GM12875 (cell line): ENCODE measurements at regions not wholly inside any gene's neighbourhood (a gene's known extent, or its start where the extent isn't known, plus 50 kb on each side); places are given as distances from the start of the nearest gene placed in this dataset.
"Not testable (repeated sequence)": the region's sequence is repeated elsewhere in the genome, so short reads cannot be mapped to it uniquely, and the experiment has no call there.

Experiments
- H3K4me3 ChIP-seq: one replicate; pipeline ENCODE4 v1.5.1; 2011; ENCODE audit warnings: low read depth, low read length, control low read depth
- TF ChIP-seq, protein P1 (sequence below): IDR thresholded peaks from 2 replicates; pipeline ENCODE4 v1.5.1; 2011; ENCODE audit warnings: low read depth, mild to moderate bottlenecking, control low read depth, inconsistent platforms, low read length, moderate library complexity, borderline replicate concordance; ENCODE audit not compliant: insufficient read depth

DNA sequence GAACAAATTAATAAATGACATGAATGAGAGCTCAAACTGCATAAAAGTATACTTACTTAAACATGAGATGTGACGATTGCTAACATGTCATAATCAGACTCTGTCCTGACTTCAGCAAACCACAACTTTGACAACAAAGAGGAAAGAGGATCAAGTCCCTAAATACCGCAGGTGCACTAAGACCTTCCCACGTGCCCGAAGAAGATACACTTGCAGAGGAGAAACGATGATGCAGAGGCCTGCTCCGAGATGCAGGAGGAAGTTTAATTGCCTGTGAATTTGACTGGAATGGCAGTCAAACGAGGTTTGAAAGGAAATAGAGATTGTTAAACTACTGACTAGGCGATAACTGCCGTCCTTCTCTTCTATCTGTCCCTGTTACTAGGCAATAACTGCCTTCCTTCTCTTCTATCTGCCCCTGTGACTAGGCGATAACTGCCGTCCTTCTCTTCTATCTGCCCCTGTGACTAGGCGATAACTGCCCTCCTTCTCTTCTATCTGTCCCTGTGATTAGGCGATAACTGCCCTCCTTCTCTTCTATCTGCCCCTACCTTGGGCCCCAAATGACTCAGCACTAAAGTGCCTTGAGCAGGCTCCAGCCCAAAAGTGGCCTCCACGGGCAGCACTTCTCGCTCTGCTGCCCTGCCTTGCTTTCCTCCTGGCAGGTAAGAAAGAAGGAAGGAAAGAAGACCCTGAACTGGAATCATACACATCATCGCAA is 2226.0 kb upstream of the DEFB115 start:
- H3K4me3 ChIP-seq: not testable (repeated sequence)

DNA sequence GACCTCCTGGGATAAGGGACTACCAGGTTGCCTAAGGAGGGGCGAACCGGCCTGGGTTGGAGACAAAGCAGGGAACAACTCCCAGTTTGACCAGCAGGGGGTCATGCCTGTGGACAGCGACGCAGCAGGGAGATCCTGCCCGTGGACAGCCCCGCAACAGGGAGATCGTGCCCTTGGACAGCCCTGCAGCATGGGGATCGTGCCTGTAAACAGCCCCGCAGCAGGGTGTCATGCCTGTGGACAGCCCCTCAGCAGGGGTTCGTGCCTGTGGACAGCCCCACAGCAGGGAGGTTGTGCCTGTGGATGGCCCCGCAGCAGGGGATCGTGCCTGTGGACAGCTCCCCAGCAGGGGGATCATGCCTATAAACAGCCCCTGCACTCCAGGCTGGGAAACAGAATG is 2213.2 kb upstream of the DEFB115 start:
- H3K4me3 ChIP-seq: not testable (repeated sequence)

DNA sequence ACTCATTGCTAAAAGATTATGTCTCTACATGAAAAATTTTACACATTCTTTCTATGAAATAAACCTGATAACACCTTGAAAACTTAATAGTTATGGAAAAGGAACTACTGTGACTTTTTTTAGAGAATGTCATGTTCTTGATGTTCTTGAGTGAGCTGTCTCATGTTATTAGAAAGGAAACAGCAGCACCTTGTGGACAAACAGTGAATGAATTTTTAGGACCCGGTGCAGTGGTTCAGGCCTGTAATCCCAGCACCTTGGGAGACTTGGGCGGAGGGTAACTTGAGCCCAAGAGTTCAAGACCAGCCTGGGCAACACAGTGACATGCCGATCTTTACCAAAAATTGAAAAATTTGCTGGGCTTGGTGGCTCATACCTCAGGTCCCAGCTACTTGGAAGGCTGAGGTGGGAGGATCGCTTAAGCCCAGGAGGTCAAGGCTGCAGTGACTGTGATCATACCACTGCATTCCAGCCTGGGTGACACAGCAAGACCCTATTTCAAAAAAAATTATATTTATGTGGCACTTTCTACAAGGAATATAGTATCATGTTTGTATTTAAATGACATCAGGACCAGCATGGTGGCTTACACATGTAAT is 2207.4 kb upstream of the DEFB115 start:
- H3K4me3 ChIP-seq: not testable (repeated sequence)
- TF ChIP-seq, protein P1, sequence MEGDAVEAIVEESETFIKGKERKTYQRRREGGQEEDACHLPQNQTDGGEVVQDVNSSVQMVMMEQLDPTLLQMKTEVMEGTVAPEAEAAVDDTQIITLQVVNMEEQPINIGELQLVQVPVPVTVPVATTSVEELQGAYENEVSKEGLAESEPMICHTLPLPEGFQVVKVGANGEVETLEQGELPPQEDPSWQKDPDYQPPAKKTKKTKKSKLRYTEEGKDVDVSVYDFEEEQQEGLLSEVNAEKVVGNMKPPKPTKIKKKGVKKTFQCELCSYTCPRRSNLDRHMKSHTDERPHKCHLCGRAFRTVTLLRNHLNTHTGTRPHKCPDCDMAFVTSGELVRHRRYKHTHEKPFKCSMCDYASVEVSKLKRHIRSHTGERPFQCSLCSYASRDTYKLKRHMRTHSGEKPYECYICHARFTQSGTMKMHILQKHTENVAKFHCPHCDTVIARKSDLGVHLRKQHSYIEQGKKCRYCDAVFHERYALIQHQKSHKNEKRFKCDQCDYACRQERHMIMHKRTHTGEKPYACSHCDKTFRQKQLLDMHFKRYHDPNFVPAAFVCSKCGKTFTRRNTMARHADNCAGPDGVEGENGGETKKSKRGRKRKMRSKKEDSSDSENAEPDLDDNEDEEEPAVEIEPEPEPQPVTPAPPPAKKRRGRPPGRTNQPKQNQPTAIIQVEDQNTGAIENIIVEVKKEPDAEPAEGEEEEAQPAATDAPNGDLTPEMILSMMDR: 0 out of 2 replicates have a peak, but pooled peaks have one; percentile 15

DNA sequence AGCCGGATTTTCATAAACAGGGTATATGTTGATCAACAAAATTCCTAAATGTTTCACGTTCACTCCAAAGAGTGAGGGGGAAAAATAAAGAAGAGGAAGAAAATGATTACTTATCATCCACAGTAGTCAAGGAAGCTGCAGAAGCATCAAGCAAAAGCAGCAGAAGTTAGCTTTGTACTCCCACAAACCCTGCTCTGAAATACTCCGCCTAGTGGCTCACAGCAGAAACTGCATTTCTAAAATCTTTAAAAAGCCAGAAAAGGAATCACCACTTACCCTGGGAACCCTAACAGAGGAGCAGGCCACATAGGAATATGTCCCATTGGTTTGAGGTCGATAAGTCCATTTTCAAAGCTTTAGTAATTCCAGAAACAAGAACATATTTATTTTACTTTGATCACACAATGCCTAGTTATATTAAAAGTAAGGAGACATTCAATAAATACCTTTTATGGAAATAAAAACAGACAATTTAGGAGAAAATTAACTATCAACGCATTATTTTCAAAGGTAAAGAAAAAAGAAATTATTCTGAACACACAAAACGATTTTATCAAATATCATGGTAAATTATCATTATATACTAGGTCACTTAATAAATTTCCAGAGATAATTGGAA is 2199.5 kb upstream of the DEFB115 start:
- TF ChIP-seq, protein P1: peak; percentile 57; the same call in 1 of the 2 replicates

DNA sequence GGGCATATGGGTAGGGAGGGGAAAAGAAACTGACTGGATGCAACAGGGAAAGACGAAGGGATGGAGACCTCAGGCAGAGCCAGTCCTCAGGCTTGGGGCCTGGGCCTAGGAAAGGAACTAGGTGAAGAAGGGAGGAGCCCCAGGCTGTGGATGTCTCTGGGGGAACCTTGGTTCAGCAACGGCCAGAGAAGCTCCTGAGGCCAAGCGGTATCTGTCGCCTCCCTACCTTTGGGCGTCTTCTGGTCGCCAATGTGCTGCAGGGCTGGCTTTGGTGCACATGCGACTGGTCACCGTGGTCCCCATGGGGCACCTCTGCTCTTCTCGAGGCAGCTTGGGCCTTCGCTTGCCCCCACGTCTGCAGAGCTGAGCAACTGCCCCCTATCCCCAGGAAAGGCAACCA is 2195.0 kb upstream of the DEFB115 start:
- not testable (repeated sequence) for H3K4me3 ChIP-seq

More for the DNA sequence above, 2199.5 kb upstream of the DEFB115 start:
- H3K4me3 ChIP-seq: not testable (repeated sequence)

DNA sequence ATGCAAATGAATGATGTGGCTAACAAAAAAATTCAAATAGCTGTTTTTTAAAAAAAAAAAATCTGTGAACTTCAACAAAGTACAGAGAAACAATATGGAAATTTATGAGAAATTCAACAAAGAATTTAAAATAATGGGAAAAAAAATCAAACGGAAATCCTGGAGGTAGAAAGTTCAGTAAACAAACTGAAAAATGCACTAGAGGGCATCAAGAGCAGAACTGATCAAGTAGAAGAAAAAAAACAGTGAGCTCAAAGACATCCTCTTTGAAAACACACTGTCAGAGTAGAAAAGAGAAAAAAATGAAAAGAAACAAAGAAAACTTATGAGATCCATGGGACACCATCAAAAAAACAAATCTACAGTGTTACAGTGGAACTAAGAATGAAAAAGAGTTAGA is 2191.1 kb upstream of the DEFB115 start:
- H3K4me3 ChIP-seq: not testable (repeated sequence)

DNA sequence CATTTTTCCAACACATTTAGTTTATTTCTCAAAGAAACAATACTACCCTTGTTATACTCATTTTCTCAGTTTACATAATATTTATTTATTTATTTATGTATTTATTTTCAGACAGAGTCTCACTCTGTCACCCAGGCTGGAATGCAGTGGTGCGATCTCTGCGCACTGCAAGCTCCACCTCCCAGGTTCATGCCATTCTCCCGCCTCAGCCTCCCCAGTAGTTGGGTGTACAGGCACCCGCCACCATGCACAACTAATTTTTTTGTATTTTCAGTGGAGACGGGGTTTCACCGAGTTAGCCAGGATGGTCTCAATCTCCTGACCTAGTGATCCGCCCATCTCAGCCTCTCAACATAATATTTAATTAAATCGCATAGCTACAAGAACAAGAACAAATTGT is 2183.8 kb upstream of the DEFB115 start:
- not testable (repeated sequence) for H3K4me3 ChIP-seq

DNA sequence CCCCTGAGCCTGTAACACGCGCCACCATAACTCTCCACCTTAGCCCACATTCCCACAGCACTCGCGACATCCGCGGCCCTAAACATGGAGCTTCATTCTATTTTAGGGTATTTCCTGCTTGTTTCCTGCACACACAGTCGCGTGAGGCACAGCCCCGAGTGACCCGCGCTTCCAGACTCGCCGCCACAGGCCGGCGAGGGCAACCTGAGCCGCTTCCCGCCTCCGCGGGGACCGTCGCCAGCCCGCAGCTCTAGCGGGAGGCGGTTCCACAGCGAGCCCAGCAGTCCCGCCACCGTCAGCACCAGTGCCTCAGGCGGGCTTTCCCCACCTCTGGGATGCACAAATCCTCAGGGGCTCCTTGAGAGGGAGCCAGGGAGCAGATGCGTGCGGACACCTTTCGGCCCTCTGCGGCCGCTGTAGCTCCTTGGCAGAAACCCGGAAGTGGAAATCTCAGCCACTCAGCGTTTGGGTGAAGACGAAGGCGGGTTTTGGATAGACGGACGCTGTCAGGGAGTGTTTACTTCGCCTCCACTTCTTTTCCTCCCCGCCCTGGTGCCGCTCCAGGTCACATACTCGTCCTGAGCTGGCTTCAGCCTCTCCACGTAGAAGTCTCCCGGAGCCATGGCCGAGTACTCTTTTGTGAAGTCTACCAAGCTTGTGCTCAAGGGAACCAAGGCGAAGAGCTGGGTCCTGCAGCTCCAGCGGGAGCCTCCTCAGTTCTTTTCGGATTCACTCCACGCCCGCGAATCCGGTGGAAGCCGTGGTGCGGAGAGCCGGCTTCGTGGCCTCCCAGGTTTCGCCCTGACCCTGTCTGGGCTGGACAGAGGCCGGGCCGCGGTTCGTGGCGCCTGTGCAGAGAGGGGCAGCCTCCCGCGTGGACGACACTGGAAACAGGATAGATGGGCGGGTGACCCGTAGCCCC is 2177.4 kb upstream of the DEFB115 start:
- peak overlapping the region; percentile 46 for H3K4me3 ChIP-seq
- TF ChIP-seq, protein P1: no peak

DNA sequence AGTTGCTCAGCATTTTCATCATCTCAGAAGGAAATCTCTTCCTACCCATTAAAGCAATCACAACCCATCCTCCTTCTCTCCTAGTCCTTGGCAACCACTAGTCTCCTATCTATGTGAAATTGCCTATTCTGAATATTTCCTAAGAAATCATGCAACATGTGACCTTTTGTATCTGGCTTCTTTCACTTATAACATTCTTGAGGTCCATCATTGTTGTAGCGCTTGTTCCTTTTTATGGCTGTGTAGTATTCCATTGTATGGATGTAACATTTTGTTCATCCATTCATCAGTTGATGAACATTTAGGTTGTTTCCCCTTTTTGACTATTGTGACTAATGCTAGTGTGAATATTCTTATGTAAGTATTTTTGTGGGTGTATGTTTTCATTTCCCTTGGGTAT is 2175.8 kb upstream of the DEFB115 start:
- H3K4me3 ChIP-seq: not testable (repeated sequence)

DNA sequence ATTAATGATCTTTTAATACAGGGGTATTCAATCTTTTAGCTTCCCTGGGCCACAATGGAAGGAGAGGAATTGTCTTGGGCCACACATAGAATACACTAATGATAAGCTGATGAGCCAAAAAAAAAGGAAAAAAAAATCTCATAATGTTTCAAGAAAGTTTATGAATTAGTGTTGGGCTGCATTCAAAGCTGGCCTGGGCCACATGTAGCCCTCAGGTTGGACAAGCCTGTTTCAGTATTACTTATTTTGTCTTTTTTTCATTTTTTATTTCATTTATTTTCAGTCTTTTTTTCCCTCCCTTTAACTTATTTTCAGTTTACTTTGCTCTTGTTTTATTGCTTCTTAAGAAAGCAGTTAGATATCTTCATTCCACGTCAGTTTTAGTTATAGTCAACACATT is 2171.8 kb upstream of the DEFB115 start:
- TF ChIP-seq, protein P1: no peak
- H3K4me3 ChIP-seq: no peak overlapping the region

DNA sequence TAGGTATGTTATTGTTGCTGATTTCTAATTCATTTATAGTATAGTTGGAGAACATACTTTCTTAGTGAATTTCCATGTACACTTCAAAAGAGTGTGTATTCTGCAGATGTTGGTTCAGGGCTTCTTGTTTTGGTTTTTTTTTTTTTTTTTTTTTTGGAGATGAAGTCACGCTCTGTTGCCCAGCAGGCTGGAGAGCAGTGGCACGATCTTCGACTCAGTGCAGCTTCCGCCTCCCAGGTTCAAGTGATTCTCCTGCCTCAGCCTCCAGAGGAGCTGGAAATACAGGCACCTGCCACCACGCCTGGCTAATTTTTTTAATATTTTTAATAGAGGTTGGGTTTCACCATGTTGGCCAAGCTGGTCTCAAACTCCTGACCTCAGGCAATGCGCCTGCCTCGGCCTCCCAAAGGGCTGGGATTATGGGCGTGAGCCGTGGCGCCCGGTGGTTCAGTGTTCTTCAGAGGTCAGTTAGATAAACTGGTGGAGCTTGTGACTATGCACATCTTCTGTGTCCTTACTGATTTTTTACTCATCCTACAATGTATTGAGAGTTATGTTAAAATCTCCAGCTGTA is 2171.2 kb upstream of the DEFB115 start:
- not testable (repeated sequence) for H3K4me3 ChIP-seq
